IMR-90 (cell line): ENCODE measurements at regions not wholly inside any gene's neighbourhood (a gene's known extent, or its start where the extent isn't known, plus 50 kb on each side); places are given as distances from the start of the nearest gene placed in this dataset.

Source experiments
- ATAC-seq: fragments of 200-7000 bp; cut with Tn5 transposase; 2 replicates; pipeline ENCODE4 v1.9.1; 2020; ENCODE audit warnings: low read depth, mild to moderate bottlenecking, moderate library complexity
- BruUV-seq: library from RNA; stranded (reverse); fragments of 400-500 nt; replicated peaks from 2 replicates; lab custom pipeline; 2021; lab: Mats Ljungman, UMichigan
- CTCF ChIA-PET: fragments of 300-600 bp; formaldehyde crosslinking; extraction: SDS; loops from one replicate; lab custom pipeline; 2021; ENCODE audit warnings: antibody characterized with exemption; lab: Yijun Ruan, JAX
- POLR2A ChIA-PET: fragments of 300-600 bp; sonication (Branson Sonifier 250); formaldehyde crosslinking; loops from one replicate; lab custom pipeline; 2022; ENCODE audit warnings: antibody characterized with exemption; ENCODE audit not compliant: unreplicated experiment; lab: Charles Lee
- DNase-seq: peaks from one replicate; pipeline ENCODE4 v3.0.0; 2013
- H2AFZ ChIP-seq: replicated peaks from 2 replicates; pipeline ENCODE3; 2013; ENCODE audit warnings: low read length, mild to moderate bottlenecking; ENCODE audit not compliant: poor library complexity
- H2AK5ac ChIP-seq: 2 replicates; pipeline ENCODE4 v1.6.1; 2013; ENCODE audit warnings: low read depth, low read length, inconsistent platforms
- H2AK9ac ChIP-seq: replicated peaks from 2 replicates; pipeline ENCODE3; 2013; ENCODE audit warnings: mild to moderate bottlenecking, low read depth, low read length, moderate library complexity; ENCODE audit not compliant: poor library complexity
- H2BK120ac ChIP-seq: 2 replicates; pipeline ENCODE4 v1.6.1; 2013; ENCODE audit warnings: low read depth, low read length, inconsistent platforms
- H2BK15ac ChIP-seq: 3 replicates; pipeline ENCODE4 v1.6.1; 2013; ENCODE audit warnings: low read depth, low read length, inconsistent platforms
- H2BK20ac ChIP-seq: 2 replicates; pipeline ENCODE4 v1.6.1; 2013; ENCODE audit warnings: low read depth, mild to moderate bottlenecking, inconsistent platforms, low read length, moderate library complexity
- H2BK5ac ChIP-seq: 2 replicates; pipeline ENCODE4 v1.6.1; 2013; ENCODE audit warnings: mild to moderate bottlenecking, low read depth, low read length, inconsistent platforms; ENCODE audit not compliant: poor library complexity, severe bottlenecking
- H3K14ac ChIP-seq: replicated peaks from 2 replicates; pipeline ENCODE4 v1.6.1; 2013; ENCODE audit warnings: low read depth, low read length, inconsistent platforms
- H3K18ac ChIP-seq: 2 replicates; pipeline ENCODE4 v1.6.1; 2013; ENCODE audit warnings: low read depth, low read length, control low read depth
- H3K23ac ChIP-seq: 2 replicates; pipeline ENCODE4 v1.6.1; 2013; ENCODE audit warnings: low read depth, low read length, inconsistent platforms
- H3K27ac ChIP-seq: 2 replicates; pipeline ENCODE4 v1.5.1; 2013; ENCODE audit warnings: mild to moderate bottlenecking, control low read depth, low read length; ENCODE audit not compliant: insufficient read depth
- H3K27me3 ChIP-seq: 2 replicates; pipeline ENCODE4 v1.6.1; 2013; ENCODE audit warnings: low read length; ENCODE audit not compliant: control insufficient read depth, insufficient read depth
- H3K36me3 ChIP-seq: 2 replicates; pipeline ENCODE4 v1.6.1; 2013; ENCODE audit warnings: low read length, mixed read lengths; ENCODE audit not compliant: control insufficient read depth, insufficient read depth
- H3K4ac ChIP-seq: 2 replicates; pipeline ENCODE4 v1.6.1; 2013; ENCODE audit warnings: low read depth, low read length, inconsistent platforms
- H3K4me1 ChIP-seq: 2 replicates; pipeline ENCODE4 v1.6.1; 2013; ENCODE audit warnings: low read length, mixed read lengths; ENCODE audit not compliant: control insufficient read depth, insufficient read depth
- H3K4me2 ChIP-seq: 2 replicates; pipeline ENCODE4 v1.6.1; 2013; ENCODE audit warnings: low read depth, mild to moderate bottlenecking, control low read depth, low read length, moderate library complexity
- H3K4me3 ChIP-seq: 2 replicates; pipeline ENCODE4 v1.5.1; 2013; ENCODE audit warnings: low read depth, mild to moderate bottlenecking, control low read depth, low read length, moderate library complexity; ENCODE audit not compliant: insufficient read depth
- H3K56ac ChIP-seq: 2 replicates; pipeline ENCODE4 v1.6.1; 2013; ENCODE audit warnings: low read length, inconsistent platforms; ENCODE audit not compliant: insufficient read depth; ENCODE audit errors: extremely low read depth
- H3K79me1 ChIP-seq, 2 experiments: 2 replicates each; pipeline ENCODE4 v1.6.1; 2013; ENCODE audit warnings: low read length in 2 of 2, inconsistent platforms in 1 of 2, low read depth in 1 of 2
- H3K9ac ChIP-seq: 2 replicates; pipeline ENCODE4 v1.6.1; 2013; ENCODE audit warnings: low read depth, low read length, control low read depth
- H3K9me1 ChIP-seq: 2 replicates; pipeline ENCODE4 v1.6.1; 2013; ENCODE audit warnings: low read length, inconsistent platforms; ENCODE audit not compliant: insufficient read depth
- H3K9me3 ChIP-seq: 2 replicates; pipeline ENCODE4 v1.6.1; 2013; ENCODE audit warnings: low read length; ENCODE audit not compliant: control insufficient read depth, insufficient read depth
- H4K20me1 ChIP-seq: 2 replicates; pipeline ENCODE4 v1.6.1; 2013; ENCODE audit warnings: low read length, inconsistent platforms; ENCODE audit not compliant: insufficient read depth
- H4K5ac ChIP-seq: 2 replicates; pipeline ENCODE4 v1.6.1; 2013; ENCODE audit warnings: mild to moderate bottlenecking, low read depth, low read length, control low read depth
- H4K8ac ChIP-seq, 2 experiments: 2 replicates each; pipeline ENCODE4 v1.6.1; 2013; ENCODE audit warnings: low read depth in 2 of 2, low read length in 2 of 2, control low read depth in 1 of 2, inconsistent platforms in 1 of 2
- H4K91ac ChIP-seq: 2 replicates; pipeline ENCODE4 v1.6.1; 2013; ENCODE audit warnings: low read depth, low read length, inconsistent platforms; ENCODE audit not compliant: insufficient read depth
- BHLHE40 ChIP-seq: fragments of 150-350 bp; IDR thresholded peaks from 2 replicates; pipeline ENCODE4 v1.6.1; 2016; ENCODE audit warnings: mild to moderate bottlenecking, low read depth, low read length
- CHD1 ChIP-seq: IDR thresholded peaks from 2 replicates; pipeline ENCODE4 v1.6.1; 2012; ENCODE audit warnings: low read depth, low read length, improper control_type of control experiment
- MAZ ChIP-seq: IDR thresholded peaks from 2 replicates; pipeline ENCODE4 v1.6.1; 2012; ENCODE audit warnings: low read depth, mild to moderate bottlenecking, low read length, improper control_type of control experiment, moderate library complexity, borderline replicate concordance
- WGBS, 2 experiments: methylation state at CpG; one replicate each; pipeline versions ENCODE4 v1.1.5 to v1.1.7; 2013; ENCODE audit warnings: missing lambda C conversion rate in 2 of 2; ENCODE audit not compliant: insufficient read length in 1 of 2; ENCODE audit errors: extremely low coverage in 2 of 2; 5-methylcytosine and 5-hydroxymethylcytosine counted together
- dilution Hi-C: fragments of 300-500 bp; cut with HindIII; formaldehyde crosslinking; loops from one replicate; pipeline ENCODE4 v1.14.3; 2018; ENCODE audit warnings: low sequenced_read_pairs; ENCODE audit not compliant: unreplicated experiment
- in situ Hi-C: fragments of 300-500 bp; cut with MboI; formaldehyde crosslinking; loops from 3 replicates; pipeline ENCODE4 v1.14.3; 2019; ENCODE audit warnings: low sequenced_read_pairs, inconsistent platforms, mixed read lengths
- intact Hi-C: fragments of 100-400 bp; cut with micrococcal nuclease; formaldehyde crosslinking; loops from 2 replicates; pipeline ENCODE4 v1.10.0; 2022
- TF ChIP-seq, protein P1 (sequence below): fragments of 150-350 bp; IDR thresholded peaks from 2 replicates; pipeline ENCODE4 v1.6.1; 2017; ENCODE audit warnings: mild to moderate bottlenecking, antibody characterized with exemption, low read length, low read depth

DNA sequence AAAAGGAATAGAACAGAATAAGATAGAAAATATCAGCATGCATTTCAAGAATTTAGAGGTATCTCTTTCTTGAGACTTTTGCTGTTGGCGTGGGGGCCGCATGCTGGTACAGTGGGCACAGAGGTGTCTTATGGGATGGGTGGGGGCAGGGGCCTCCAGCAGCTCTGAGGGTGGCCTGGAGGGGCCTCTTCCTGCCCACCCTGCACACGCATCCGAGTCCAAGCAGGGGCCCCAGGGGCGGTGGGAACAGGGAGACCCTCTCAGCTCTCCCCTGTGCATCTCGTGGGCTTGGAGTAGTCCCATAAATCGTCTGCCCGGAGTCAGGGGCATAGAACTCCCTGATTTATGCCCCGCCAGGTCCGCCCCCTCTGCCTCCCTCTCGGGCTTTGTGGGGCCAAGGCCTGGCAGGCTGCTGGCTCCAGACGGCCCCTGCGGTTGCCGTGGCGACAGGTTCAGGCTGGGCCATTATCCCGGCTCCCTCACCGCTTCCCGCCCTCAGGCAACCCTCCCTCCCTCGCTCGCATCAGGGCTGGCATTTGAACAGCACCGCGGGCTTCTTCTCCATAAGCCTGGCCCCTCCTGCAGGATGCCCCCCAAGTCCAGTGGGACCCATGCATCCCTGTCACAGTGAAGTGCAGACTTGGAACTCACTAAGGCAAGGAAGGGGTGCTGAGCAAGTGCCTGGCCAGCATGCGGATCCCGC is 133.2 kb upstream of the ZBTB40 start:
- H3K4me3 ChIP-seq: no peak overlapping the region
- H3K18ac ChIP-seq: no peak overlapping the region
- no peak overlapping the region for H3K56ac ChIP-seq
- H2BK20ac ChIP-seq: no peak overlapping the region
- H2BK15ac ChIP-seq: no peak overlapping the region
- H3K36me3 ChIP-seq: no peaks in the 10 kb centered on the region
- ChIA-PET CTCF (no interaction called here), POLR2A (no interaction called here)
- H3K79me1 ChIP-seq: no peaks in the 10 kb centered on the region
- peaks cover 3% of the 10 kb centered on the region; the same call in 1 of the 2 replicates for H3K9me3 ChIP-seq
- peaks cover 68% of the 10 kb centered on the region for H3K27me3 ChIP-seq
- intact Hi-C loops (no loop called here), in situ Hi-C loops (no loop called here), dilution Hi-C loops (no loop called here)
- no peak overlapping the region for H2AK5ac ChIP-seq
- no peak overlapping the region for H3K27ac ChIP-seq
- H3K23ac ChIP-seq: no peak overlapping the region
- H2BK120ac ChIP-seq: no peak overlapping the region
- no peak overlapping the region for H2BK5ac ChIP-seq
- no peaks in the 10 kb centered on the region for H3K4me1 ChIP-seq
- no peak overlapping the region for H2AK9ac ChIP-seq
- no peak overlapping the region for H4K91ac ChIP-seq
- no peak overlapping the region for H3K4ac ChIP-seq
- no peak for DNase-seq
- no peak overlapping the region for H3K4me2 ChIP-seq
- WGBS, 2 experiments: 22% methylated on average over 8 of the region's 24 CpGs; no CpG with 5 or more reads in 1 of the 2 experiments
- H3K14ac ChIP-seq: no peak overlapping the region
- no peaks in the 10 kb centered on the region for H4K20me1 ChIP-seq
- TF ChIP-seq, protein P1, sequence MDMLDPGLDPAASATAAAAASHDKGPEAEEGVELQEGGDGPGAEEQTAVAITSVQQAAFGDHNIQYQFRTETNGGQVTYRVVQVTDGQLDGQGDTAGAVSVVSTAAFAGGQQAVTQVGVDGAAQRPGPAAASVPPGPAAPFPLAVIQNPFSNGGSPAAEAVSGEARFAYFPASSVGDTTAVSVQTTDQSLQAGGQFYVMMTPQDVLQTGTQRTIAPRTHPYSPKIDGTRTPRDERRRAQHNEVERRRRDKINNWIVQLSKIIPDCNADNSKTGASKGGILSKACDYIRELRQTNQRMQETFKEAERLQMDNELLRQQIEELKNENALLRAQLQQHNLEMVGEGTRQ: no peak
- TF ChIP-seq CHD1 (no peak), MAZ (no peak), BHLHE40 (no peak)
- H4K8ac ChIP-seq: no peak overlapping the region
- H3K9ac ChIP-seq: no peak overlapping the region
- no peak overlapping the region for H2AFZ ChIP-seq
- BruUV-seq: no TSS peak
- ATAC-seq: no peak
- no peak overlapping the region for H4K5ac ChIP-seq
- H3K9me1 ChIP-seq: no peaks in the 10 kb centered on the region
